Body of pancreas (tissue), 4 donors: ENCODE measurements at regions not wholly inside any gene's neighbourhood (a gene's known extent, or its start where the extent isn't known, plus 50 kb on each side); places are given as distances from the start of the nearest gene placed in this dataset.

Experiments
- CTCF ChIP-seq, 7 experiments: fragments of 450-650 bp in 4 of 7; fragments of 200-600 bp in 3 of 7; sonication (generic) in 3 of 7; IDR thresholded peaks; one replicate each; pipeline ENCODE4 v1.5.1; 2016 to 2019; ENCODE audit warnings: antibody characterized with exemption in 7 of 7
- POLR2A ChIP-seq, 3 donors: fragments of 450-650 bp; IDR thresholded peaks; one replicate each; pipeline ENCODE4 v1.6.1; 2016; ENCODE audit warnings: antibody characterized with exemption in 3 of 3, mild to moderate bottlenecking in 2 of 3

DNA sequence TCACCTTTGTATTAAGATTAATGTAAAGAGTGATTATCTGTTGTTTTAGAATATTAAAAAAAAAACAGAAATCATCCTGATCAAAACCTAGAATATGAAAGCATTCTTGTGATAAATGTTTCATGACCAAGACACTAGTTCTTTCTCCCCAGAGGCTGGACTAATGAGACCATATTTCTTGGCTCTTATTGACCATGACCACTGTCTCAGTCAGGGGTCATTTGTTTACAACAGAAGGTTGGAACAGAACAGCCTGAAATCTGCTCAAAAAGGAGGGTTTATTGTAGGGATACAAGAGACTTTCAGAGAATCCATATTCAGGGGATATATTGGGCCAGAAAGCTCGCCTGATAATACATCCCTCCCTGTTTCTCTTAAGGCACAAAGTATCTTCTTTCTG is 87.7 kb downstream of the TMEM30B start:
- TF ChIP-seq POLR2A (IDR thresholded peaks at IDR 0.05) (no peak), CTCF (IDR thresholded peaks at IDR 0.05) (no peak)
